HG03520 (cell line): ENCODE measurements at regions not wholly inside any gene's neighbourhood (a gene's known extent, or its start where the extent isn't known, plus 50 kb on each side); places are given as distances from the start of the nearest gene placed in this dataset.
"Not testable (repeated sequence)": the region's sequence is repeated elsewhere in the genome, so short reads cannot be mapped to it uniquely, and the experiment has no call there.

Experiments
- ATAC-seq: cut with Tn5 transposase; IDR thresholded peaks from one replicate; pipeline ENCODE4 v1.9.1; 2021; ENCODE audit warnings: mild to moderate bottlenecking, moderate library complexity; ENCODE audit not compliant: unreplicated experiment

GRCh38 chr17:56690441-56691291, 97.2 kb downstream of the NOG start:
- ATAC-seq = no peak

GRCh38 chr17:56694825-56695224, 101.3 kb downstream of the NOG start:
- ATAC-seq = no peak

GRCh38 chr17:56697190-56697589, 103.7 kb downstream of the NOG start:
- ATAC-seq = no peak

GRCh38 chr17:56699186-56699894, 105.8 kb downstream of the NOG start:
- no peak for ATAC-seq

- no peak for ATAC-seq
Measured at GRCh38 chr17:56700919-56701420, 107.5 kb downstream of the NOG start.

GRCh38 chr17:56707312-56708219, 114.1 kb downstream of the NOG start:
- ATAC-seq = no peak

- ATAC-seq = no peak
Measured at GRCh38 chr17:56708220-56708558, 114.7 kb downstream of the NOG start.

- ATAC-seq = no peak
Measured at GRCh38 chr17:56708670-56709410, 115.3 kb downstream of the NOG start.

GRCh38 chr17:56710986-56711385, 117.5 kb downstream of the NOG start:
- ATAC-seq = no peak

GRCh38 chr17:56715613-56716357, 117.9 kb downstream of the C17orf67 start:
- peak; percentile 85 for ATAC-seq

- no peak for ATAC-seq
Measured at GRCh38 chr17:56717471-56717870, 116.2 kb downstream of the C17orf67 start.

GRCh38 chr17:56718515-56718914, 115.2 kb downstream of the C17orf67 start:
- ATAC-seq = no peak

- no peak for ATAC-seq
Measured at GRCh38 chr17:56723421-56723820, 110.3 kb downstream of the C17orf67 start.

- no peak for ATAC-seq
Measured at GRCh38 chr17:56724664-56725063, 109.1 kb downstream of the C17orf67 start.

GRCh38 chr17:56725144-56725543, 108.6 kb downstream of the C17orf67 start:
- no peak for ATAC-seq

GRCh38 chr17:56727876-56728617, 105.7 kb downstream of the C17orf67 start:
- no peak for ATAC-seq

GRCh38 chr17:56731096-56731495, 102.6 kb downstream of the C17orf67 start:
- ATAC-seq = not testable (repeated sequence)

- ATAC-seq = no peak
Measured at GRCh38 chr17:56733833-56734232, 99.9 kb downstream of the C17orf67 start.

GRCh38 chr17:56735842-56736241, 97.9 kb downstream of the C17orf67 start:
- ATAC-seq = no peak
